ENCODE measurements at regions not wholly inside any gene's neighbourhood (a gene's known extent, or its start where the extent isn't known, plus 50 kb on each side); places are given as distances from the start of the nearest gene placed in this dataset.
"Not testable (repeated sequence)": the region's sequence is repeated elsewhere in the genome, so short reads cannot be mapped to it uniquely, and the experiment has no call there.

DNA sequence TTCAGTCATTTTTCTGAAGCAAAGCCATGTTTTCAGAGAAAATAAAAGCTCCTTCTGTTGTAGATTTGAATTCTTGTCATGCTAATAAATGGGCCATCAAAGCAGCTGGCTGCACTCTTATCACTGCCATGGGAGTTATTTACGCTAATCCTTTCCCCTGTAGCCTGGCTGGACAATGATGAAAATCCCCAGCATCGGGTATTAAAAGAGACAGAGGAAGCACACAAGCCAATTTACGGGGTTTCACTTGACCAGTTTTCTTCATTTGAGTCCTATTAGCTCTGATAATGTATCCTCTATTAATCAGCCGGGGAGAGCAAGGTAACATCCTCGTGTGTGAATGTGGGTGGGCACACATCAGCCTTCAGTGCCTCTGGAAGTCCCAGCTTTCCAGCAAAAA, 470.2 kb upstream of the API5 start:
- no peak for DNase-seq (ENCODE audit: low spot score)

GRCh38 chr11:42849362-42849761, 462.4 kb upstream of the API5 start:
- DNase-seq (ENCODE audit: low spot score), result no peak

- DNase-seq (ENCODE audit: low spot score), result no peak
Observed at GRCh38 chr11:42857344-42857743, 454.5 kb upstream of the API5 start.

DNA sequence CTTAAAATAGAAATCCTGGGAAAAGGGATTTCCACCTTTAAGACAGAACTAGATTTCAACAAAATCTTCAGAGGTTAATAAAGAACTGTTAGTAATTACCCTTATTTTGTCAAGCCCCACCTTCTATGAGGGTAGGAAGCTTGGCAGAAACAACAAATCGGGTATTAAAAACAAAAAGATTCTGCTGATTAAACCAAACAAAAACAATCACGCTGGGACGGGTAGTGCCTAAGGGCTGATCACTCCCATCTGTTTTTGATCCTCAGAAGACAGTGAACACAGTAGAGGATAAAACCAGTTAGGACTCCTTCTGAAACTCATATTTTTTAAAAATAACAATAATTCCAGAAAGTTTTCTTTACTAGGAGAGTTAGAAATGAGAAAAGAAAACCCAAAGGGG, 441.3 kb upstream of the API5 start:
- no peak for DNase-seq (ENCODE audit: low spot score)

DNA sequence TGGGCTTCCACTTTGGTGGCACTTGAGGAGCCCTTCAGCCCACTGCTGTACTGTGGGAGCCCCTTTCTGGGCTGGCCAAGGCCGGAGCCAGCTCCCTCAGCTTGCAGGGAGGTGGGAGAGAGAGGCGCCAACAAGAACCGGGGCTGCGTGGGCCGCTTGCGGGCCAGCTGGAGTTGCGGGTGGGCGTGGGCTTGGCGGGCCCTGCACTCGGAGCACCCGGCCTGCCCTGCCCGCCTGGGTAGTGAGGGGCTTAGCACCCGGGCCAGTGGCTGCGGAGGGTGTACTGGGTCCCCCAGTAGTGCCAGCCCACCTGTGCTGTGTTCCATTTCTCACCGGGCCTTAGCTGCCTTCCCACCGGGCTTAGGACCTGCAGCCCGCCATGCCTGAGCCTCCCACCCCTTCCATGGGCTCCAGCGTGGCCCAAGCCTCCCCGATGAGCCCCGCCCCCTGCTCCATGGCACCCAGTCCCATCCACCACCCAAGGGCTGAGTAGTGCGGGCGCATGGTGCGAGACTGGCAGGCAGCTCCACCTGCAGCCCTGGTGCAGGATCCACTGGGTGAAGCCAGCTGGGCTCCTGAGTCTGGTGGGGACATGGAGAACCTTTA, 437.9 kb upstream of the API5 start:
- not testable (repeated sequence) for DNase-seq (ENCODE audit: low spot score)

- not testable (repeated sequence) for DNase-seq (ENCODE audit: low spot score)
Observed at GRCh38 chr11:42881335-42881734, 430.5 kb upstream of the API5 start.

- no peak for DNase-seq (ENCODE audit: low spot score)
Observed at GRCh38 chr11:42890773-42891172, 421.0 kb upstream of the API5 start.

DNA sequence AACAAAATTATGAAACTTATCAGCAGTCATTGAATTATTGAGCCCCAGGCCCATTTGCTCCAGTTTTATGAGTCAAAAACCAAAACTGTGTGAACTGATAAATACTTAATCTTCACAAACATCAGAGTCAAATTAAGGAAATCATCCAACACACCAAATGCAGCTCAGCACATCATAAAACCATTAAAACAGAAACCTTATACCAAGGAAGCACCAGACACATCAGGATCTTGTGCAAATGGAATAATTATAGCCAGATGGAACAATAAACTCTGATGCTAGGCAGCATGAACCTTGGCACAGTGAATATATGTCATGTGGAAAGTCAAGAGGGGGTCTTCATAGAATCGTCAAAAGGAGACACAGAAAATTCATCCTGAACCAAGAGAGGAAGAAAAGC, 410.7 kb upstream of the API5 start:
- no peak for DNase-seq (ENCODE audit: low spot score)

GRCh38 chr11:42906226-42906625, 405.6 kb upstream of the API5 start:
- DNase-seq (ENCODE audit: low spot score), result no peak

DNA sequence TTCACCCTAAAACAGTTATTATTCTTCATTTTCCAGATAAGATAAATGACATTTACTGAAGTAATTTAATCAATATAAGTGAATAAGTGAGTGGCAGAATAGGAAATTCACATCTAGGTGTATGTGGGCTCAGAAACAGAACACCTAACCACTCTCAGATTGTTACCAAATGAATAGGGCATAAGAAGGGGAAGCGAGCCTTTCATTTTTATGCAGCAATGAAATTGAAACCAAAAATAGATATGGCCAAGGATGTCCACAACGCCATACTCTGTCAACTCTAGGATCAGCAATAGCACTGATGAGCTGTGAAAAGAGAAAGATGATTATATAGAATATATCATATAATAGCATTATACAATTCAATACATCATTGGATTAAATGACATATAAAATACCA, 398.1 kb upstream of the API5 start:
- no peak for DNase-seq (ENCODE audit: low spot score)

DNA sequence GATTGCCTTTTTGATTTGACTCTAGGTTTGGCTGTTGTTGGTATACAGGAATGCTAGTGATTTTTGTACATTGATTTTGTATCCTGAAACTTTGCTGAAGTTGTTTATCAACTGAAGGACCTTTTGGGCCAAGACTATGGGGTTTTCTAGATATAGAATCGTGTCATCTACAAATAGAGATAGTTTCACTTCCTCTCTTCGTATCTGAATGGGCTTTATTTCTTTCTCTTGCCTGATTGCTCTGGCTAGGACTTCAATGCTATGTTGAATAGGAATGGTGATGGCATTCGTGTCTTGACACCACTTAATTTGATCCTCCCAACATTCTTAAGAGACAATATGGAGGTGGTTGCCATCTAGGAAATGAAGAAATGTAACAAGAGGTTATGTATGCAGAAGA, 388.1 kb upstream of the API5 start:
- no peak for DNase-seq (ENCODE audit: low spot score)

- DNase-seq (ENCODE audit: low spot score), result no peak
Observed at GRCh38 chr11:42925916-42926315, 385.9 kb upstream of the API5 start.

DNA sequence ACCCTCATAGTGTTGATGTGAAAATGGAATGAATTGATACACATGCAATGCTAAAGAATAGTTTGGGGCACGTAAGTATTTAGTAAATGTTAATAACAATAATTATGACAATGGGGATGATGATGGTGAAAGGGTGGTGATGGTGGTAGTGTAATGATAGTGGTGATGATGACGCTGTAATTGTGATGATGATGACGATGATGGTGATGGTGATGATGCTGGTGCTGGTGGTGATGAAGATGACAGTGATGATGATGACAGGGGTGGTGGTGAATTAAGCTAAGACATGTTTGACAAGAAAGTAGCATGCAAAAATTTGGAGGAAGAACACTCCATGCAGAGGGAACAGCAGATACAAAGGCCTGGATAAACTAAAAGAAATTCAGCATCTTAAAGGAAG, 364.4 kb upstream of the API5 start:
- no peak for DNase-seq (ENCODE audit: low spot score)

- DNase-seq (ENCODE audit: low spot score), result not testable (repeated sequence)
Observed at GRCh38 chr11:42949738-42950376, 361.9 kb upstream of the API5 start.

- no peak for DNase-seq (ENCODE audit: low spot score)
Observed at GRCh38 chr11:42951266-42951665, 360.5 kb upstream of the API5 start.

DNA sequence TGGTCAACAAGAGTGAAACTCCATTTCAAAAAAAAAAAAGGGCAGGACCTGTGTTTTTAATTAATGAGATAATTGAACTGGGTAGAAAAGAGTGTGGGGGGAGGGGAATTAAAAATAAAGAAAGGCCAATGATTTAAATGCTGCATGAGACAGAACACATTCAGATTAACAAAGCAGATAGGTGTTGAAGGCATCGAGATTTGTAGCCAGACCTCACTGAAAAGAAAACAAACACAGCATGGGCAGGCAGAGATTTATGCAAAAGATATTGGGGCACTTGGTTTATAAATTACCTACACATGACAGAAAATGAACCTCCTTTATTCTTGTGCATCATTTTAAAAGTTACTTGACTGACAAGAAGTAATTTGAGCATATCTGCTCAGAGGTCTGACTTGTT, 354.0 kb upstream of the API5 start:
- no peak for DNase-seq (ENCODE audit: low spot score)

- no peak for DNase-seq (ENCODE audit: low spot score)
Observed at GRCh38 chr11:42958635-42959034, 353.2 kb upstream of the API5 start.

- DNase-seq (ENCODE audit: low spot score), result no peak
Observed at GRCh38 chr11:42960521-42961088, 351.2 kb upstream of the API5 start.

DNA sequence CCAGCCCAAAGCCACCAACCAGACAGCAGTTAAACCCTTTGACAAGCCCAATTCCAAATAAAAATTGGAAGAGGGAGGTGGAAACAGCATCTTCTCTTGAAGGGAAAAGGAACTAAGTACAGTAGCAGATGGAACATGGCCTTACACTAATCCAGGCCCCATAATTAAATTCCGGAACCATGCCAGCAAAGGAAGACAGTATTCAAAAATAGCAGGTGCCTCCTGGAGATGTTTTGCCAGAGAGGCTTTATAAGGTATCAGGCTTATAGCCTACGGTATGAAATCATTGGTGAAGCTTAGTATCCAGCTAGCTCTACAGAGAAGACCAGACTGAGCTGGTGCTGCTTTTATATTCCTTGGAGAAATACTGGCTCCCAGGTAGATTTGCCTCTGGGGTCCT, 344.1 kb upstream of the API5 start:
- no peak for DNase-seq (ENCODE audit: low spot score)

DNA sequence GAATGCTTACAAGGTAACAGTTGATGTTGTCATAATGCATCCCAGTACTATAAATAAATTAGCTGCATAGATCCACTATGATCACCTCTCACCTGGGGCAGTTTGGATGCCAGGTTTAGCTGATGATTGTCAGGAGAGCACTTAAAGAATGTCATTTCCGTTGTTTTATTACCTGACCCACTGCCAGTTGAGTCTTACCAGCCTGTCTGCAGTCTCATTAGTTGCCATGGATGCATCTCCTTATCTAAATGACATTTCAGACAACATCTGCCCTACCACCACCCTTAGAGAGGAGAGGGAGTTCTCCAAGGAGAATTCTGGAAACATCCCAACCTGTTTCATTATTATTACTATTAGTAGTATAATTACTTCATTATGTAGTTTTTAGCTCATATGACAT, 339.1 kb upstream of the API5 start:
- no peak for DNase-seq (ENCODE audit: low spot score)

- DNase-seq (ENCODE audit: low spot score), result no peak
Observed at GRCh38 chr11:42974510-42975179, 337.2 kb upstream of the API5 start.

DNA sequence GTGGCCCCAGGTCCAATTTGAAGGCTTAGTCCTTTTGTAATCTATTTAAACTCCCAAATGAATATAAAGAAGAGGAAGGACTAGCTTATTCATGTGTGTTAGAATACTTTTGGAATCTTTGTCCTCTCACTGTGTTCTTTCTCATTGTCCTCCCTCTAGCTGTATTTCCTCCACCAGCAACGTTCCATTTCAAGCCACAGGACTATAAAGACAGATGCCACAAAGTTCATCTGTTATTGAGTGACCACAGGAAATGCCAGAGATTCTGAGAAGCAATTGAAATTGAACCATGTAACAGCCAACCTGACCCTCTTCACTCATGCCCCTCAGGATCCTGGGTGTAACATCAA, 336.6 kb upstream of the API5 start:
- DNase-seq (ENCODE audit: low spot score), result no peak

GRCh38 chr11:42976636-42977217, 335.1 kb upstream of the API5 start:
- DNase-seq (ENCODE audit: low spot score), result no peak
